GM18498 (cell line): ENCODE measurements at regions not wholly inside any gene's neighbourhood (a gene's known extent, or its start where the extent isn't known, plus 50 kb on each side); places are given as distances from the start of the nearest gene placed in this dataset.

Experiments used
- ATAC-seq: cut with Tn5 transposase; IDR thresholded peaks from one replicate; pipeline ENCODE4 v1.9.1; 2021; ENCODE audit warnings: mild to moderate bottlenecking, moderate library complexity; ENCODE audit not compliant: unreplicated experiment

DNA sequence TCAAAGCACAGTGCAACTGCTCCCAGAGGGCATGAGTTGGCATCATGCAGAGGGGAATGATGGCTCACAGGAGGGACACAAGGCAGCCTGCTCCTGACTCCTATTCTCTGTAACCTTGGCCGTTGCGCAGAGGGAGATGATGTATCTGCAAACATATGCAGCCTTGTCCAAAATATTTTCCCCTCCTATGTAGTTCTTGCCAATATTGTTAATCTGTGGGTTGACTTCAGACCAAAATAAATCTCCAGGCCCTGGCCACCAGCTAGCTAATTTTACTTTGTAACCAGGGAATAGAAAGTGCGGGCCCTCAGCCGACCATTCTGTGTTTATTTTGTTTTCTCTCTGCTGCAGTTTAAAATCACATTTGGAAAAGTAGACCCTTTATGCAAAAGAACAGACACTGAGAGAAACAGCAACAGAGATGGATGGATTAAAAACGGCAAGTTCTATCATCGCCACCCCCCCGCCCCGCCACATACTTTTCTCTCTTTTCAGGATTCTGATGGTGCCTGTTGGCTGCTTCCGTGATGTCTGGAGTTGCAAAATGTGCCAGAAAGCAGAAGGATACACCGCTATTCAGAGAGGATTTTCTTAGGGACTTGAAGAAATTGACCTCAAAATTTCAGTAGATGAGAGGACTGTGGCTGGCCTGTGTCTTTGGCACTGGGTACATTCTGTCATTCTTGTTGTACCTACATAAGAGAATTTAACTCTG is 185.3 kb upstream of the BCOR start:
- no peak for ATAC-seq

- no peak for ATAC-seq
These were observed 184.6 kb upstream of the BCOR start for GRCh38 chrX:40282348-40282747.

- no peak for ATAC-seq
These were observed 183.7 kb upstream of the BCOR start for GRCh38 chrX:40281336-40282005.

DNA sequence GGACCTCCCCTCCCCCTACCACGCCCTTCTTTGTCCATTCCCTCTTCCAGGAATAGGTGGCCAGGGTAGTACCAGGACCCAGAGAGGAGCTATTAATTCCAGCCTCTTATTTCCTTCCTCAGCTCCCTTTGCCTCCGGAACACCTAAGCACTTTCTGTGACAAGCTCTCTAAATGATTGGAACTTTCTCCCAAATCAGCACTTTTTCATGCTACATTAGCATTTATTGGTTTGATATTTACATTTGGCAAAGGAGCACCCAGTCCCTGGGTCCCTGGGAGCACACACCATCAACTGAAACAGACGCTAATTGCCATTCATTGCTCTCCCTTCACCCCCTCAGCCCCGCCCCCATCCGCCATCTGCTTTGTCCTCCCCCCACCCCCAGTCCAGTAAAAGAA is 182.0 kb upstream of the BCOR start:
- ATAC-seq, result no peak

DNA sequence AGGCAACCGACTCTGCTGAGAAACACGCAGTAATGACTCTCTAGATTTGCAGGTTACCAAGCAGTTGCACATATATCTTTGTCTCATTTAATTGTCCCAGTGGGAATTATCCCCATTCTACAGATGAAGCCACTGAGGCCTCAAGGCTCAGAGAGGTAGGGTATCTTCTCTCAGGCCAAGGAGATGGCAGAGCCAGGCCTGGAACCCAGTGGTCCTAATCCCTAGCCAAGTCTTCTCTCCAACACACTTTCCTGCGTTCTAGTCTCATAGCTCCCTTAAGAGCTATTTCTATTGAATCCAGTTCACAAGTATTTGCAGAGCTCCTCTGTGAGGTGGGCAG is 181.3 kb upstream of the BCOR start:
- ATAC-seq, result no peak

DNA sequence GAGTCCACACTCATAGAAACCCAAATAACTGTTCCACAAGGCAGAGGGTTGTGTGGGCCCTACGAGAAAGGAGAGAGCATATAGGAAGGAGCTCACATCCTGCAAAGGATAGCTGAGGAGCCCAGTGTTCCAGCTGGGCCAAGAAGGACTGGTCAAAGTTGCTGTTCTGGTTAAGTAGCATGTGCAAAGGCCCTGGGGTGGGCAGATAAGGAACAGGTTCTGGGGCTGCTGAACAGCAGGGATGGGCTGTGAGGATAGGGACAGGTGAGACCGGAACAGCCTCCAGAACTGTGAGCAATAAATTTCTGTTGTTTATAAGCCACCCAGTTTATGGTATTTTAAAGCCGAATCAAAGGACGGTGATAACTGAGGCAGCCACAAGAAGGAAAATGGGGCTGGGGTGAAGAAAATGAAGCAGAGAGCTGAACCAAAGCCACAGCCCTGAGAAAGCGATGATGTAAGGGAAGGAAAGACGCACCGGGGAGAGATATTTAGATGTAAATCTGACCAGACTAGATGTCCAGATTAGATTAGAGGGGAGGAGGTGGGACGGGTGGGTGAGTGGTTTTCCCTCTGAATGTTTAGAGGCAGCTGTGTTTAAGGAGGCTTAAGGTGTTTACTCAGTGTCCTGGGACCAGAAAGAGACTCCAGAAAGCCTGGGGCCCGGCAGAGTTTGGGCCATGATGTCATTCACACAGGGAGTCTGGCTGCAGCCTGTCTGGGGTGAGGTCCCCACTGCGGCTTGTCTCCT is 180.8 kb upstream of the BCOR start:
- ATAC-seq, result no peak

GRCh38 chrX:40277672-40278071 is 179.9 kb upstream of the BCOR start:
- ATAC-seq, result no peak

DNA sequence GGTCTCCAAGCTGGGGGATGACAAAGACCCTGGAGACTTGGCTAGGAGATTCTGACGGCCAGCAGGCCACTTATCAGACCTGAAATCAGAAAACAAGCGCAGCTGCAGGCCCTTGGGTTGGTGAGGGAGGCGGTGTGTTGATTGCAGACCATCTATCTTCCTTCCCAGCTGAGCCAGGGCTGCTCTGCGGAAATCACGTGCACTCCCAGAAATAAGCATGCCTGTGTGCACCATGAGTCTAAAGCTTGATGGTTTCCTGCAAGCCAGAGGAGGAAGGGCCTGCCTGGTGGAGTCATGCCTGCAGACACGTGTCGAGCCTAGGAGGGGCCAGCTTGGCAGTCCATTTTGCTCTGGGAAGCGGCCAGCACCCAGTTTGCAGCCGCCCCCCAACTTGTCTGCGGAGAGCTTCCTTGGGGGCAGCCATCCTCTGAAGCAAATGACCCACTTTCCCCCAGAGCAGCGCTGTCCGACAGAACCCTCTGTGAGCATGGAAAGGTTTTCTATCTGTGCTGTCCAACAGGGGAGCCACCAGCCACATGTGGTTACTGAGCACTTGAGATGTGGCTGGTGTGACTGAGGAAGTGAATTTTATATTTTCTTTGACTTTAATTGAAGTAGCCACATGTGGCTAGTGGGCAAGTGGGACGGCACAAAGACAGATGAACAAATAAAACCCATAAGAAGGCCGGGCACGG is 175.7 kb upstream of the BCOR start:
- ATAC-seq, result no peak

DNA sequence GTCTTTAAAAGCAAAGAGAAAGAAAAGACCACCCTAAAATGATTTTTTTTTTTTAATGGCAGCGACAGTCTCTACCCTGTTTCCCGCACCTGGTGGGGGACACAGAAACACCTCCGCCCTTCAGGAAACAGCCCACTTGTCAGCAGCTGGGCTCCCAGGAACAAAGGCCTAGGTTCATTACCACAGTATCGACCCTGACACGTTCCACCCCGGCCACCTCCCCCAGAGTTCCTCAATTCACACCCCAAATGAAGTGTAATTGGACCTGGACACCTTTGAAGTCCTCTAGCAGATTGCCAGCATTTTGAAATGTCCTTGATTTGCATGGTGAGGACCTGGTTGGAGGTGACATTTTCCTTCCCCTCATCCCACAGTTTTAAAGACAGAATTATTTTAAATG is 175.0 kb upstream of the BCOR start:
- ATAC-seq, result no peak

GRCh38 chrX:40272141-40272540 is 174.4 kb upstream of the BCOR start:
- no peak for ATAC-seq

- no peak for ATAC-seq
These were observed 170.4 kb upstream of the BCOR start for GRCh38 chrX:40268188-40268520.

- ATAC-seq, result no peak
These were observed 169.8 kb upstream of the BCOR start for GRCh38 chrX:40267334-40268187.

DNA sequence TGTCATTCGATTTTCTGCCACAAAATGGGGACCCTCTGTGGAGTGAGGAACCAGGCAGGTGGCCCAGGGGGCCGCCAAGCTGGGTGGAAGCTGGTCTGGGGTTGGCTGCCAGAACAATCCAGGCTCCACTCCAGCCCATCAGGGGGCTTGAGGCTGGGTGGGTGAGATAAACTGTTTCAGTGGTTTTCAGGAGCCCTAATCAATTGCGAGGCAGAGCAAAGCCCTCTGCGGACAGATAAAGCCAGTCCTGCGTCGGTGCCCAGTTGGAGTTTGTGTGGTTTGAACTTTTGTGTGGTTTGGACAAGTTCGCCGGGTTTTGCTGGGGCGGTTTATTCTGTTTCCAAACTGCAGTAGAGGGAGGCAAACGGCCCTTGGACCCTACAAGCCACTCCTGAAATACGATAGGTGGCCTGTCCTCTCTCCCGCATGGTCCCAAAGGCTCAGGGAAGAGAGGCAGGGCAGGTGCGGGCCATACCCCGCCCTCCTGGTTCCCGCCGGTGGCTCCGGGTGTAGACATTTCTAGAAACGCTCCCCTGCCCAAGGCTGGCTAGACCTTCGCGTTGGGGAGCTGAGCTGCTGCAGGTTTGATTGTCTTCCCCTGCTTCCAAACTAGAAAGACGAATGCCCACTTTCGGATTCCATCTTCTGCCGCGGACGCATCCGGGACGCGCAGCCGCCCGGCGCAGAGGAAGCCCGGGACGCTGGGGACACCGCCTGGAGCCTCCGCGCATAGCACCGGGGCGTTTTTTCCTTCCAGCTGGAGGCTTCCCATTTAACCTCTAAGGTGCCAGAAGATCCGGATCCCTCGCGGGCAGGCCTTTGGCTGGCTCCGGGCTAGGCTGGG is 169.0 kb upstream of the BCOR start:
- ATAC-seq, result no peak

GRCh38 chrX:40265936-40266335 is 168.2 kb upstream of the BCOR start:
- no peak for ATAC-seq

GRCh38 chrX:40263014-40263560 is 165.3 kb upstream of the BCOR start:
- ATAC-seq, result no peak

GRCh38 chrX:40262157-40263013 is 164.6 kb upstream of the BCOR start:
- no peak for ATAC-seq

- ATAC-seq, result no peak
These were observed 164.0 kb upstream of the BCOR start for GRCh38 chrX:40261833-40262156.

- no peak for ATAC-seq
These were observed 162.5 kb upstream of the BCOR start for GRCh38 chrX:40260146-40260747.
